Keratinocyte (primary cell): ENCODE measurements at regions not wholly inside any gene's neighbourhood (a gene's known extent, or its start where the extent isn't known, plus 50 kb on each side); places are given as distances from the start of the nearest gene placed in this dataset.

Experiments used
- DNase-seq: peaks from one replicate; pipeline ENCODE4 v3.0.0-alpha.2; 2011; ENCODE audit warnings: low read depth, missing footprints, low spot score
- FAIRE-seq: peaks from 2 replicates; lab custom pipeline; 2011; peaks lifted over from hg19 to GRCh38; lab: Jason Lieb, UNC
- H2AFZ ChIP-seq: 2 replicates; pipeline ENCODE4 v1.6.0; 2012; ENCODE audit warnings: low read length, control low read depth, inconsistent platforms; ENCODE audit not compliant: control insufficient read depth
- H3K27ac ChIP-seq: 2 replicates; pipeline ENCODE4 v1.5.1; 2011; ENCODE audit warnings: low read length; ENCODE audit not compliant: control insufficient read depth, insufficient read depth
- H3K27me3 ChIP-seq: 3 replicates; pipeline ENCODE4 v1.6.0; 2011; ENCODE audit warnings: low read length; ENCODE audit not compliant: control insufficient read depth, insufficient read depth; ENCODE audit errors: extremely low read depth
- H3K36me3 ChIP-seq, 2 experiments: 2 replicates in 1 of 2; 3 replicates in 1 of 2; pipeline ENCODE4 v1.5.1; 2011; ENCODE audit warnings: low read length in 2 of 2, mild to moderate bottlenecking in 1 of 2; ENCODE audit not compliant: control insufficient read depth in 2 of 2, insufficient read depth in 2 of 2; ENCODE audit errors: extremely low read depth in 1 of 2
- H3K4me1 ChIP-seq: 3 replicates; pipeline ENCODE4 v1.5.1; 2011; ENCODE audit warnings: low read length; ENCODE audit not compliant: control insufficient read depth, insufficient read depth; ENCODE audit errors: extremely low read depth
- H3K4me2 ChIP-seq: 3 replicates; pipeline ENCODE4 v1.6.0; 2011; ENCODE audit warnings: low read depth, low read length; ENCODE audit not compliant: control insufficient read depth, insufficient read depth; ENCODE audit errors: extremely low read depth
- H3K4me3 ChIP-seq, 3 experiments: fragments of 200-600 bp in 1 of 3; sonication (generic) in 1 of 3; 2 replicates in 2 of 3; 3 replicates in 1 of 3; pipeline ENCODE4 v1.5.1; 2011 to 2016; ENCODE audit warnings: low read length in 3 of 3, mild to moderate bottlenecking in 3 of 3, control low read depth in 2 of 3, inconsistent platforms in 1 of 3, low read depth in 1 of 3, mixed read lengths in 1 of 3, mixed run types in 1 of 3, moderate library complexity in 1 of 3; ENCODE audit not compliant: control insufficient read depth in 2 of 3, insufficient read depth in 2 of 3; ENCODE audit errors: extremely low read depth in 1 of 3
- H3K79me2 ChIP-seq: 2 replicates; pipeline ENCODE4 v1.6.0; 2012; ENCODE audit warnings: low read length; ENCODE audit not compliant: control insufficient read depth, insufficient read depth
- H3K9ac ChIP-seq: 3 replicates; pipeline ENCODE4 v1.6.0; 2011; ENCODE audit warnings: low read length; ENCODE audit not compliant: control insufficient read depth, insufficient read depth; ENCODE audit errors: extremely low read depth
- H3K9me1 ChIP-seq: 3 replicates; pipeline ENCODE4 v1.6.0; 2011; ENCODE audit warnings: low read length; ENCODE audit not compliant: control insufficient read depth, insufficient read depth; ENCODE audit errors: extremely low read depth
- H3K9me3 ChIP-seq: 2 replicates; pipeline ENCODE4 v1.5.1; 2012; ENCODE audit warnings: low read depth, low read length; ENCODE audit not compliant: control insufficient read depth
- H4K20me1 ChIP-seq: 3 replicates; pipeline ENCODE4 v1.6.0; 2011; ENCODE audit warnings: low read length; ENCODE audit not compliant: control insufficient read depth, insufficient read depth; ENCODE audit errors: extremely low read depth
- CTCF ChIP-seq, 3 experiments: IDR thresholded peaks in 1 of 3; conservative IDR thresholded peaks in 1 of 3; optimal IDR thresholded peaks in 1 of 3; 2 replicates in 2 of 3; 3 replicates in 1 of 3; pipeline versions ENCODE3 to v1.5.1; 2011; ENCODE audit warnings: low read length in 3 of 3, mild to moderate bottlenecking in 3 of 3, moderate library complexity in 2 of 3, control low read depth in 1 of 3, inconsistent platforms in 1 of 3; ENCODE audit not compliant: insufficient read depth in 2 of 3; ENCODE audit errors: extremely low read depth in 1 of 3
- EZH2 ChIP-seq: IDR thresholded peaks from one replicate; pipeline ENCODE4 v1.6.1; 2012; ENCODE audit warnings: inconsistent platforms, mild to moderate bottlenecking, low read length, moderate library complexity
- dilution Hi-C: fragments of 300-500 bp; cut with MboI; formaldehyde crosslinking; loops from one replicate; pipeline ENCODE4 v1.7.0; 2020; ENCODE audit warnings: low sequenced_read_pairs; ENCODE audit not compliant: extremely low pct_ligation_motif_present

GRCh38 chr13:33659894-33660293 lies 158.1 kb upstream of the RFC3 start:
- Histone ChIP-seq H3K9me1 (no peaks in the 10 kb centered on the region), H3K4me1 (no peaks in the 10 kb centered on the region), H3K27ac (no peak overlapping the region), H2AFZ (no peak overlapping the region), H3K4me3 (no peak overlapping the region), H4K20me1 (no peaks in the 10 kb centered on the region), H3K4me2 (no peak overlapping the region), H3K9me3 (no peaks in the 10 kb centered on the region), H3K27me3 (no peaks in the 10 kb centered on the region), H3K36me3 (no peaks in the 10 kb centered on the region), H3K79me2 (no peaks in the 10 kb centered on the region), H3K9ac (no peak overlapping the region)
- TF ChIP-seq EZH2 (no peak), CTCF (optimal IDR thresholded peaks at IDR 0.05 in 1 of 3, IDR thresholded peaks at IDR 0.05 in 1 of 3, conservative IDR thresholded peaks at IDR 0.05 in 1 of 3; ENCODE audit: extremely low read depth in 1 of 3, insufficient read depth in 2 of 3, low read length in 3 of 3) (no peak)
- dilution Hi-C loops = no loop called here
- FAIRE-seq (no peak), DNase-seq (no peak)

GRCh38 chr13:33662392-33662791 lies 155.6 kb upstream of the RFC3 start:
- Histone ChIP-seq H3K4me2 (no peak overlapping the region), H3K9ac (no peak overlapping the region), H3K36me3 (no peaks in the 10 kb centered on the region), H4K20me1 (no peaks in the 10 kb centered on the region), H3K9me3 (no peaks in the 10 kb centered on the region), H3K27me3 (no peaks in the 10 kb centered on the region), H3K27ac (no peak overlapping the region), H3K9me1 (no peaks in the 10 kb centered on the region), H3K79me2 (no peaks in the 10 kb centered on the region), H3K4me3 (no peak overlapping the region), H2AFZ (no peak overlapping the region), H3K4me1 (no peaks in the 10 kb centered on the region)
- no peak for FAIRE-seq
- dilution Hi-C loops = no loop called here
- no peak for DNase-seq
- TF ChIP-seq EZH2 (no peak), CTCF (optimal IDR thresholded peaks at IDR 0.05 in 1 of 3, IDR thresholded peaks at IDR 0.05 in 1 of 3, conservative IDR thresholded peaks at IDR 0.05 in 1 of 3; ENCODE audit: extremely low read depth in 1 of 3, insufficient read depth in 2 of 3, low read length in 3 of 3) (no peak)
